H1 (cell line): ENCODE measurements at regions not wholly inside any gene's neighbourhood (a gene's known extent, or its start where the extent isn't known, plus 50 kb on each side); places are given as distances from the start of the nearest gene placed in this dataset.

ENCODE experiments used
- CTCF ChIA-PET: fragments of 300-600 bp; sonication (Branson Sonifier 250); formaldehyde crosslinking; loops from one replicate; lab custom pipeline; 2021; ENCODE audit not compliant: partially characterized antibody; lab: Charles Lee
- POLR2A ChIA-PET: fragments of 300-600 bp; sonication (Branson Sonifier 250); formaldehyde crosslinking; loops from one replicate; lab custom pipeline; 2021; ENCODE audit warnings: inconsistent platforms; ENCODE audit not compliant: partially characterized antibody; lab: Charles Lee
- DNase-seq, 2 experiments: peaks; one replicate each; pipeline versions ENCODE4 v3.0.0 to v3.0.0-alpha.2; 2010 to 2022; ENCODE audit warnings: low spot score in 2 of 2, low read depth in 1 of 2, mixed read lengths in 1 of 2
- FAIRE-seq: peaks from 2 replicates; lab custom pipeline; 2011; peaks lifted over from hg19 to GRCh38; lab: Jason Lieb, UNC
- H2AFZ ChIP-seq: 2 replicates; pipeline ENCODE4 v1.8.1; 2012; ENCODE audit warnings: low read length, inconsistent platforms
- H2AK5ac ChIP-seq: 2 replicates; pipeline ENCODE4 v1.6.1; 2013; ENCODE audit warnings: low read depth, low read length
- H2BK120ac ChIP-seq: replicated peaks from 2 replicates; pipeline ENCODE3; 2013; ENCODE audit warnings: low read depth, low read length, inconsistent platforms
- H2BK12ac ChIP-seq: 2 replicates; pipeline ENCODE4 v1.6.1; 2013; ENCODE audit warnings: low read depth, low read length
- H2BK15ac ChIP-seq: 2 replicates; pipeline ENCODE4 v1.6.1; 2013; ENCODE audit warnings: low read length
- H2BK20ac ChIP-seq: 2 replicates; pipeline ENCODE4 v1.6.1; 2013; ENCODE audit warnings: low read length
- H2BK5ac ChIP-seq: 2 replicates; pipeline ENCODE4 v1.6.1; 2013; ENCODE audit warnings: low read depth, low read length
- H3K14ac ChIP-seq: 2 replicates; pipeline ENCODE4 v1.6.1; 2013; ENCODE audit warnings: inconsistent platforms; ENCODE audit not compliant: insufficient read length
- H3K18ac ChIP-seq: 2 replicates; pipeline ENCODE4 v1.6.1; 2013; ENCODE audit warnings: low read length; ENCODE audit errors: extremely low read depth
- H3K23ac ChIP-seq: 2 replicates; pipeline ENCODE4 v1.6.1; 2013; ENCODE audit warnings: inconsistent platforms; ENCODE audit not compliant: insufficient read length
- H3K23me2 ChIP-seq: 2 replicates; pipeline ENCODE4 v1.6.1; 2013; ENCODE audit warnings: low read depth, low read length
- H3K27ac ChIP-seq: 2 replicates; pipeline ENCODE4 v1.6.1; 2011; ENCODE audit warnings: low read depth, low read length, inconsistent platforms
- H3K27me3 ChIP-seq, 4 experiments: replicated peaks in 1 of 4; 1 replicate in 1 of 4; 2 replicates in 3 of 4; pipeline versions ENCODE4 v1.6.1 to v1.8.1; 2011 to 2013; ENCODE audit warnings: low read length in 3 of 4, mild to moderate bottlenecking in 3 of 4, inconsistent platforms in 2 of 4, mixed read lengths in 2 of 4, moderate library complexity in 1 of 4; ENCODE audit not compliant: control insufficient read depth in 3 of 4, insufficient read depth in 3 of 4; ENCODE audit errors: extremely low read depth in 1 of 4
- H3K36me3 ChIP-seq, 4 experiments: 2 replicates each; pipeline versions ENCODE4 v1.6.1 to v1.8.1; 2011 to 2013; ENCODE audit warnings: mild to moderate bottlenecking in 4 of 4, low read length in 3 of 4, moderate library complexity in 2 of 4, control low read depth in 1 of 4, inconsistent platforms in 1 of 4; ENCODE audit not compliant: insufficient read depth in 4 of 4, control insufficient read depth in 2 of 4
- H3K4ac ChIP-seq: replicated peaks from 2 replicates; pipeline ENCODE3; 2013; ENCODE audit warnings: low read length, low read depth, mixed read lengths, inconsistent platforms; ENCODE audit not compliant: insufficient read length
- H3K4me1 ChIP-seq, 4 experiments: replicated peaks in 1 of 4; 1 replicate in 1 of 4; 2 replicates in 3 of 4; pipeline versions ENCODE4 v1.6.1 to v1.8.1; 2011 to 2013; ENCODE audit warnings: low read length in 3 of 4, inconsistent platforms in 2 of 4, mixed read lengths in 1 of 4; ENCODE audit not compliant: insufficient read depth in 4 of 4, control insufficient read depth in 3 of 4
- H3K4me2 ChIP-seq, 2 experiments: 2 replicates each; pipeline versions ENCODE4 v1.6.1 to v1.8.1; 2011 to 2013; ENCODE audit warnings: low read depth in 2 of 2, low read length in 2 of 2, control low read depth in 1 of 2, inconsistent platforms in 1 of 2, mild to moderate bottlenecking in 1 of 2; ENCODE audit not compliant: insufficient read depth in 1 of 2
- H3K4me3 ChIP-seq, 4 experiments: fragments of 200-600, 300-600 bp in 1 of 4; sonication (generic), shearing (Covaris generic), sonication (Bioruptor Twin) in 1 of 4; 2 replicates each; pipeline versions ENCODE4 v1.5.1 to v1.8.1; 2011 to 2016; ENCODE audit warnings: low read length in 4 of 4, low read depth in 3 of 4, control low read depth in 2 of 4, inconsistent platforms in 2 of 4, mild to moderate bottlenecking in 2 of 4, mixed read lengths in 1 of 4, moderate library complexity in 1 of 4; ENCODE audit not compliant: insufficient read depth in 2 of 4; ENCODE audit errors: extremely low read depth in 1 of 4
- H3K56ac ChIP-seq: replicated peaks from 2 replicates; pipeline ENCODE3; 2013; ENCODE audit warnings: low read depth, mild to moderate bottlenecking, mixed read lengths, low read length, inconsistent platforms; ENCODE audit not compliant: insufficient read length
- H3K79me1 ChIP-seq: 2 replicates; pipeline ENCODE4 v1.6.1; 2013; ENCODE audit warnings: low read depth, low read length, control low read depth
- H3K79me2 ChIP-seq, 2 experiments: 2 replicates each; pipeline versions ENCODE4 v1.6.1 to v1.8.1; 2012 to 2013; ENCODE audit warnings: low read length in 2 of 2, mild to moderate bottlenecking in 2 of 2, inconsistent platforms in 1 of 2; ENCODE audit not compliant: insufficient read depth in 2 of 2, control insufficient read depth in 1 of 2
- H3K9ac ChIP-seq, 4 experiments: replicated peaks in 1 of 4; 1 replicate in 1 of 4; 2 replicates in 3 of 4; pipeline versions ENCODE4 v1.6.1 to v1.8.1; 2011 to 2013; ENCODE audit warnings: low read depth in 3 of 4, low read length in 3 of 4, control low read depth in 2 of 4, mild to moderate bottlenecking in 2 of 4, moderate library complexity in 2 of 4, inconsistent platforms in 1 of 4; ENCODE audit errors: extremely low read depth in 1 of 4
- H3K9me3 ChIP-seq, 2 experiments: 2 replicates each; pipeline versions ENCODE4 v1.6.1 to v1.8.1; 2012 to 2013; ENCODE audit warnings: mild to moderate bottlenecking in 2 of 2, moderate library complexity in 2 of 2, control low read depth in 1 of 2, inconsistent platforms in 1 of 2, low read depth in 1 of 2, low read length in 1 of 2, mixed read lengths in 1 of 2; ENCODE audit not compliant: insufficient read depth in 2 of 2
- H4K20me1 ChIP-seq, 2 experiments: replicated peaks in 1 of 2; 2 replicates each; pipeline versions ENCODE3 to v1.8.1; 2011 to 2013; ENCODE audit warnings: inconsistent platforms in 2 of 2, low read length in 2 of 2, mild to moderate bottlenecking in 1 of 2; ENCODE audit not compliant: insufficient read depth in 2 of 2, control insufficient read depth in 1 of 2
- H4K5ac ChIP-seq: 2 replicates; pipeline ENCODE4 v1.6.1; 2013; ENCODE audit warnings: low read length, low read depth, mixed read lengths, inconsistent platforms; ENCODE audit not compliant: insufficient read length
- H4K8ac ChIP-seq: 2 replicates; pipeline ENCODE4 v1.8.0; 2013; ENCODE audit warnings: mild to moderate bottlenecking, moderate library complexity, low read length, inconsistent platforms; ENCODE audit not compliant: insufficient read depth; ENCODE audit errors: extremely low read depth
- H4K91ac ChIP-seq: replicated peaks from 2 replicates; pipeline ENCODE3; 2013; ENCODE audit warnings: low read length, mixed read lengths, inconsistent platforms; ENCODE audit not compliant: insufficient read length
- POU5F1 ChIP-seq: IDR thresholded peaks from 2 replicates; pipeline ENCODE4 v1.6.1; 2011; ENCODE audit warnings: low read depth, mild to moderate bottlenecking, low read length, moderate library complexity
- RAD21 ChIP-seq, 2 experiments: IDR thresholded peaks in 1 of 2; conservative IDR thresholded peaks in 1 of 2; 2 replicates each; pipeline ENCODE4 v1.6.1; 2011; ENCODE audit warnings: low read depth in 2 of 2, low read length in 2 of 2, improper control_type of control experiment in 1 of 2, inconsistent platforms in 1 of 2, mild to moderate bottlenecking in 1 of 2, moderate library complexity in 1 of 2
- RXRA ChIP-seq: IDR thresholded peaks from 2 replicates; pipeline ENCODE4 v1.6.1; 2011; ENCODE audit warnings: low read depth, mild to moderate bottlenecking, low read length, moderate library complexity; ENCODE audit not compliant: insufficient read depth
- SP1 ChIP-seq: IDR thresholded peaks from 2 replicates; pipeline ENCODE4 v1.6.1; 2011; ENCODE audit warnings: low read depth, low read length
- SP4 ChIP-seq: IDR thresholded peaks from 2 replicates; pipeline ENCODE4 v1.6.1; 2012; ENCODE audit warnings: low read length, inconsistent platforms
- SRF ChIP-seq: IDR thresholded peaks from 2 replicates; pipeline ENCODE4 v1.6.1; 2011; ENCODE audit warnings: mild to moderate bottlenecking, low read depth, low read length, moderate library complexity
- WGBS, 2 experiments: shearing (Covaris generic) in 1 of 2; methylation state at CpG; one replicate each; pipeline versions ENCODE4 v1.1.6 to v1.1.7; 2013 to 2015; ENCODE audit warnings: low lambda C conversion rate in 2 of 2, mixed read lengths in 2 of 2, inconsistent platforms in 1 of 2, low coverage in 1 of 2, missing lambda C conversion rate in 1 of 2; ENCODE audit not compliant: insufficient replicate concordance in 2 of 2, insufficient coverage in 1 of 2, insufficient read length in 1 of 2; ENCODE audit errors: extremely low coverage in 1 of 2, missing lambda C conversion rate in 1 of 2; 5-methylcytosine and 5-hydroxymethylcytosine counted together

DNA sequence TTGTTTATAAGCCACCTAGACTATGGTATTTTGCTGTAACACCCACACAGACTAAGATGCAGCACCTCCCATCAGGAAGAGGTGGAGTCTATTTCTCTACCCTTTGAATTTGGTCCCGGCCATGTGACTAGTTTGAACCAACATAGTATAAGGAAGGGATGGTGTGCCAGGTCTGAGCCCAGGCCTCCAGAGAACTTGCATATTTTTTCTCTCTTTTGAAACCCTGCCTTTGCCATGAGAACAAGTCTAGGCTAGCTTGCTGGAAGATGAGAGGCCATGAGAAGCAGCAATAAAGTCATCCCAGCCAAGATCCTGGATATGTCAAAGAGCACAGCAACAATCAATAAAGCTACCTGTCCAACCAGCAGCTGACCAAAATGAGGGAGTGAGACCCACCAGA, 63.0 kb upstream of the ANKEF1 start:
- no peak overlapping the region for H3K9ac ChIP-seq
- no peak overlapping the region for H3K4me3 ChIP-seq
- H2BK12ac ChIP-seq: no peak overlapping the region
- no peak overlapping the region for H4K91ac ChIP-seq
- no peak overlapping the region for H2AK5ac ChIP-seq
- H2BK5ac ChIP-seq: no peak overlapping the region
- no peaks in the 10 kb centered on the region for H3K79me1 ChIP-seq
- DNase-seq (no peak), FAIRE-seq (no peak)
- H2BK15ac ChIP-seq: no peak overlapping the region
- no peak overlapping the region for H4K5ac ChIP-seq
- H3K27me3 ChIP-seq: no peaks in the 10 kb centered on the region
- no peak overlapping the region for H3K4ac ChIP-seq
- POLR2A ChIA-PET: no interaction called here
- CTCF ChIA-PET: interaction anchor here (1.1 to 2.2 kb wide), 4 partner anchors 59 to 455 kb away, joined by 3 to 9 read pairs (median 4); no protein-coding TSS in a partner anchor
- H3K14ac ChIP-seq: no peak overlapping the region
- H4K20me1 ChIP-seq: no peaks in the 10 kb centered on the region
- no peak for TF ChIP-seq POU5F1
- TF ChIP-seq RAD21 (IDR thresholded peaks at IDR 0.05 in 1 of 2, conservative IDR thresholded peaks at IDR 0.05 in 1 of 2; ENCODE audit: low read depth in 2 of 2, low read length in 2 of 2): no peak
- no peak for TF ChIP-seq RXRA
- TF ChIP-seq SP1: no peak
- no peak for TF ChIP-seq SRF
- TF ChIP-seq SP4: no peak
- 100% methylated on average over 1 of the region's 1 CpG; no CpG with 5 or more reads in 1 of the 2 experiments for WGBS, 2 experiments
- H4K8ac ChIP-seq: no peak overlapping the region
- H3K27ac ChIP-seq: no peak overlapping the region
- H3K23ac ChIP-seq: no peak overlapping the region
- no peak overlapping the region for H2BK120ac ChIP-seq
- no peaks in the 10 kb centered on the region for H3K4me1 ChIP-seq
- H2AFZ ChIP-seq: no peak overlapping the region
- no peaks in the 10 kb centered on the region for H3K23me2 ChIP-seq
- H3K79me2 ChIP-seq: no peaks in the 10 kb centered on the region
- no peak overlapping the region for H3K4me2 ChIP-seq
- no peak overlapping the region for H3K18ac ChIP-seq
- no peaks in the 10 kb centered on the region for H3K36me3 ChIP-seq
- no peak overlapping the region for H2BK20ac ChIP-seq
- H3K56ac ChIP-seq: no peak overlapping the region
- no peaks in the 10 kb centered on the region for H3K9me3 ChIP-seq
